K562 (cell line): ENCODE measurements at regions not wholly inside any gene's neighbourhood (a gene's known extent, or its start where the extent isn't known, plus 50 kb on each side); places are given as distances from the start of the nearest gene placed in this dataset.
A peak's percentile ranks its signal among the peaks of the same experiment; 100 is the strongest.

Source experiments
- CREB3 ChIP-seq: fragments of 450-650 bp; conservative IDR thresholded peaks from 2 replicates; pipeline ENCODE4 v1.6.1; 2016; ENCODE audit warnings: missing genetic modification characterization, low read depth, mild to moderate bottlenecking, missing compliant biosample characterization, moderate library complexity
- CXXC5 ChIP-seq: fragments of 250-450 bp; sonication (Bioruptor Pico); IDR thresholded peaks from 2 replicates; pipeline ENCODE4 v1.8.0; 2022; ENCODE audit warnings: inconsistent platforms, mild to moderate bottlenecking, moderate library complexity
- DACH1 ChIP-seq: fragments of 450-650 bp; IDR thresholded peaks from 2 replicates; pipeline ENCODE4 v1.6.1; 2018; ENCODE audit not compliant: partially characterized antibody
- MXI1 ChIP-seq: IDR thresholded peaks from 2 replicates; pipeline ENCODE4 v1.6.1; 2011; ENCODE audit warnings: low read depth, mild to moderate bottlenecking, improper control_type of control experiment, low read length
- NCOA4 ChIP-seq: fragments of 450-650 bp; IDR thresholded peaks from 2 replicates; pipeline ENCODE4 v1.6.1; 2018; ENCODE audit warnings: mild to moderate bottlenecking; ENCODE audit not compliant: partially characterized antibody
- NRF1 ChIP-seq, 2 experiments: fragments of 450-650 bp; IDR thresholded peaks in 1 of 2; conservative IDR thresholded peaks in 1 of 2; 2 replicates each; pipeline ENCODE4 v1.6.1; 2014; ENCODE audit warnings: mild to moderate bottlenecking in 2 of 2
- RERE ChIP-seq: sonication (generic); formaldehyde crosslinking; IDR thresholded peaks from 2 replicates; pipeline ENCODE4 v1.8.0; 2023; ENCODE audit warnings: missing genetic modification reagents, mild to moderate bottlenecking, borderline replicate concordance
- THRAP3 ChIP-seq: fragments of 450-650 bp; IDR thresholded peaks from 2 replicates; pipeline ENCODE4 v1.6.1; 2016; ENCODE audit warnings: mild to moderate bottlenecking, inconsistent platforms, borderline replicate concordance
- TSC22D4 ChIP-seq: fragments of 450-650 bp; IDR thresholded peaks from 2 replicates; pipeline ENCODE4 v1.6.1; 2016; ENCODE audit warnings: missing genetic modification characterization, missing biosample characterization, control low read depth
- ZBTB33 ChIP-seq: sonication (generic); formaldehyde crosslinking; IDR thresholded peaks from 2 replicates; pipeline ENCODE4 v1.8.1; 2023; ENCODE audit warnings: mild to moderate bottlenecking, missing genetic modification reagents
- ZNF146 ChIP-seq: IDR thresholded peaks from one replicate; pipeline ENCODE4 v1.6.1; 2018; ENCODE audit warnings: missing compliant biosample characterization; ENCODE audit not compliant: unreplicated experiment
- ZNF609 ChIP-seq: sonication (generic); formaldehyde crosslinking; IDR thresholded peaks from 2 replicates; pipeline ENCODE4 v1.8.1; 2023; ENCODE audit warnings: missing genetic modification reagents, mild to moderate bottlenecking, borderline replicate concordance
- ZNF668 ChIP-seq: fragments of 250-450 bp; sonication (Bioruptor Pico); IDR thresholded peaks from 2 replicates; pipeline ENCODE4 v1.8.0; 2022; ENCODE audit warnings: mild to moderate bottlenecking, inconsistent platforms

GRCh38 chr7:106774213-106774767 lies 90.8 kb upstream of the PIK3CG start (continued):
- TF ChIP-seq MXI1 = no peak
- TF ChIP-seq ZNF668 (CRISPR knock-in tag) = no peak
- peak; percentile 86 for TF ChIP-seq CREB3
- TF ChIP-seq ZBTB33 (CRISPR knock-in tag) = no peak
- no peak for TF ChIP-seq ZNF609
- peak; percentile 94; the same call in 1 of the 2 replicates for TF ChIP-seq THRAP3
- no peak for TF ChIP-seq NCOA4
- TF ChIP-seq DACH1 = no peak
- no peak for TF ChIP-seq RERE (CRISPR knock-in tag)
- TF ChIP-seq TSC22D4 (tag) = no peak
- TF ChIP-seq NRF1 (conservative IDR thresholded peaks at IDR 0.05 in 1 of 2, IDR thresholded peaks at IDR 0.05 in 1 of 2) = no peak
- no peak for TF ChIP-seq CXXC5 (CRISPR knock-in tag)
- TF ChIP-seq ZNF146 = no peak
